GM21576 (cell line): ENCODE measurements at regions not wholly inside any gene's neighbourhood (a gene's known extent, or its start where the extent isn't known, plus 50 kb on each side); places are given as distances from the start of the nearest gene placed in this dataset.
"Not testable (repeated sequence)": the region's sequence is repeated elsewhere in the genome, so short reads cannot be mapped to it uniquely, and the experiment has no call there.

Source experiments
- ATAC-seq: cut with Tn5 transposase; IDR thresholded peaks from one replicate; pipeline ENCODE4 v1.9.1; 2021; ENCODE audit warnings: mild to moderate bottlenecking, moderate library complexity; ENCODE audit not compliant: unreplicated experiment

DNA sequence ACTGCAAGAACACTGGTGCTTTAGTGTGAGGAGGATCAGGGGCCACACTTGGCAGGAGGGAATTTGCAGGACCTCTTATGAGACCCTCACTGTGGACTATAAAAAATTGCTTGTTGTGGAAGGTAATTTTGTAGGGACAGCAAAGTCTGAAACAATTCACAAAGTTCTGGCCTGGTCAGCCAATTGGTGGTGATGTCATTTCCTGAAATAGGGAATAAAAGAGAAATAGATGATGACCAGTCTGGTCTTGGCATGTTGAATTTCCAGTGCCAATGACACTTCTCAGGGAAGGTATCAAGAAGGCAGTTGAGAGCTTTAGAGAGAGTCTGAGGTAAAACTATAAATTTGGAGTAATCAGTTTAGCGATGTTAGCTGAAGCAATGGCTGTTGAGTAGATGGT, 129.3 kb upstream of the LMNTD1 start:
- no peak for ATAC-seq

DNA sequence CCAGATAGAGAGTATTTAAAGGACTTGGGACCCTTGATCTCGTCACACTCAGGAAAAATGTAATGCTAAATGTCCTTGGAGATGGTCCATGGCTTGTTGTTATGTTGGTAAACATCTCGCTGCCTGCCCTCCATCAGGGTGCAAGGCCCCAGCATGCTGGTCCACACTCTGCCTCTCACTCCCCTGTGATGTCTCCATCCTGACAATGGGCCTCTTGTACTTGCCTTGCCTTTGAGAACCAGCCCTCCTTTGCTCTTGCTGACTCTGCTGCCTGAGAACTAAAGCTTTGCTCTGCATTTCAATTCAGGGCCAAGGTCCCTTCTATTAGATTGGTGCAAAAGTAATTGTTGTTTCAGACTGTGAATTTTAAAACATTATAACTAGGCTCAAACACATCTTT, 131.0 kb upstream of the LMNTD1 start:
- ATAC-seq: no peak

DNA sequence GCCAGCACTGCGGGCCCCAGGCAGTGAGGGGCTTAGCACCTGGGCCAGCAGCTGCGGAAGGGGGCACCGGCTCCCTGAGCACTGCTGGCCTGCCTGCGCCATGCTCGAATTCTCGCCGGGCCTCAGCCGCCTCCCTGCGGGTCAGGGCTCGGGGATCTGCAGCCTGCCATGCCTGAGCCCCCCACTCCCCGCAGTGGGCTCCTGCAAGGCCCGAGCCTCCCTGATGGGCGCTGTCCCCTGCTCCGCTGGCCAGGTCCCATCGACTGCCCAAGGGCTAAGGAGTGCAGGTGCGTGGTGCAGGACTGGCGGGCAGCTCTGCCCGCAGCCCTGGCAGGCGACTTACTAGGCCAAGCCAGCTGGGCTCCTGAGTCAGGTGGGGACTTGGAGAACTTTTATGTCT, 133.3 kb upstream of the LMNTD1 start:
- no peak for ATAC-seq

DNA sequence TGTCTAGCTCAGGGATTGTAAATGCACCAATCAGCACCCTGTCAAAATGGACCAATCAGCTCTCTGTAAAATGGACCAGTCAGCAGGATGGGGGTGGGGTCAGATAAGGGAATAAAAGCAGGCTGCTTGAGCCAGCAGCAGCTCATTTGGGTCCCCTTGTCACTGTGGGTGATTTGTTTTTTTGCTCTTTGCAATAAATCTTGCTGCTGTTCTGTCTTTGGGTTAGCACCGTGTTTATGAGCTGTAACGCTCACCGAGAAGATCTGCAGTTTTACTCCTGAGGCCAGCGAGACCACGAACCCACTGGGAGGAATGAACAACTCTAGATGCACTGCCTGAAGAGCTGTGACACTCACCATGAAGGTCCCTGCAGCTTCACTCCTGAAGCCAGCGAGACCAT, 134.1 kb upstream of the LMNTD1 start:
- no peak for ATAC-seq

DNA sequence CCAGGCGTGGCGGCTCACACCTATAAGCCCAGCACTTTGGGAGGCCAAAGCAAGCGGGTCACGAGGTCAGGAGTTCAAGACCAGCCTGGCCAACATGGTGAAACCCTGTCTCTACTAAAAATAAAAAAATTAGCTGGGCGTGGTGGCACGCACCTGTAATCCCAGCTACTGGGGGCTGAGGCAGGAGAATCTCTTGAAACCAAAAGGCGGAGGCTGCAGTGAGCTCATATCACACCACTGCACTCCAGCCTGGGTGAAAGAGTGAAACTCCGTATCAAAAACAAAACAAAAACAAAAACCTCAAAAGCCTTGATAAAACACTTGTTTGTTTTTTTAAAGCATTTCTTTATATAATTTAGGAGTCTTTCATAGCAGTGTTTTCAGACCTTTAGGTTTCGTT, 135.8 kb upstream of the LMNTD1 start:
- not testable (repeated sequence) for ATAC-seq

DNA sequence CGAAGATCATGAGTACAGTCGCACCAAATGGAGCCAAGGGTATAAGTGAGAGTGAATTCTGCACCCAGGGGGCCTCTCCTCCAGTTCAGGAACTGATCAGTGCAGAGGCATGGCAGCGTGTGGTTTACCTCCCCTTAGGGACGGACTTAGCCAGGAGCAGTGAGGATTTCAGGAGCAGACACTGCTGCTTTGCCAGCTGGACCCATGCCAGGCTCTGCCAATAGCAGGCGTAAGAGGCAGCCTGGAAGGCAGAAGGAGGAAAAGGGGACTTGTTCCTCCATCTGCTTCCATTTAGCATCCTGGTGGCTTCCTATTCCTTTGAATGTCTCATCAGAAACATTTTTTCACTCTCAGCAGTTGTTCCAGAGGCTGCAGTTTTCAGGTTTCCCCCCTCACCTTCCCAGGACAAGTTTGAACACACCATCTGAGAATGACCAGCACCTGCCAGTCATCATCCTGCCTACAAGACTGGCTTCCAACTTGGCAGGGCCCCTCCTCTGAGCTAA, 137.0 kb upstream of the LMNTD1 start:
- no peak for ATAC-seq

DNA sequence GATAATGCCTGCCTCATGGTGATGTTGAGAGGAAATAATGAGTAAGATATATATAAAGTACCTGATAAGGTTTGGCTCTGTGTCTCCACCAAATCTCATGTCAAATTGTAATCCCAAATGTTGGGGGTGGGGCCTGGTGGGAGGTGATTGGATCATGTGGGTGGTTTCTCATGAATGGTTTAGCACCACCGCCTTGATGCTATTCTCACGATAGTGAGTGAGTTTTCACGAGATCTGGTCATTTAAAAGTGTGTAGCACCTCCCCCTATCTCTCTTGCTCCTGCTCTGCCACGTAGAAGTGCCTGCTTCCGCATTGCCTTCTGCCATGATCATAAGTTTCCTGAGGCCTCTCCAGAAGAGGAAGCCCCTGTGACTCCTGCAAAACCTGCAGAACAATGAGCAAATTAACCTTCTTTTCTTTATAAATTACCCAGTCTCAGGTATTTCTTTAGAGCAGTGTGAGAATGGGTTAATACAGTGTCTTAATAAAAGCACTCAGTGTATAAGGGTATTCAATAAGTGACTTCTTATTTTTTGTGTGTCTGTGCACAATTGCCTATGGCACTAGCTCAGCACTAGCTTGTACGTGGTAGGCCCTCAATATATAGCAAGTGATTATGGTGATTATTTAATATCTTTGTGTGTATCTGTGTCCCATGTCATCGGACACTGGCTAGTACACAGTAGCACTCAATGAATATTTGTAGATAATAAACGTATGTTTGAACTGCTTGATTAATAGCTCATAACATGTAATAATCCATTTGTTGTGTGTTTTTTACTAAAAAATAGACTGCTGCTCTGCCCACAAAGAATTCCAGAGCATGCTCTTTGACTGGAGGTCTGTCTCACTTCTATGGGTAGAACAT, 138.1 kb upstream of the LMNTD1 start:
- ATAC-seq: no peak

DNA sequence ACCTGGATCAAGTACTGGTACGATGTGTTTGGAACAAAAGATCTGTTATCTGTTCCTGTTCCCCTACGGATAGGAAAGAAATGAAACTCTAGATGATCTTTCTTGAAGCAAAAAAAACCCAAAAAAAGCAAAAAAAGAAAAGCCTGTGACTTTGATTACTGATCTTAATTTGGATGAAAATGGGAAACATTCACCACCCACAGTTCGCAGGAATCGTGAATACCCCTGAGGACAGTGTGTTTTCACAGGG, 138.7 kb upstream of the LMNTD1 start:
- ATAC-seq: no peak

DNA sequence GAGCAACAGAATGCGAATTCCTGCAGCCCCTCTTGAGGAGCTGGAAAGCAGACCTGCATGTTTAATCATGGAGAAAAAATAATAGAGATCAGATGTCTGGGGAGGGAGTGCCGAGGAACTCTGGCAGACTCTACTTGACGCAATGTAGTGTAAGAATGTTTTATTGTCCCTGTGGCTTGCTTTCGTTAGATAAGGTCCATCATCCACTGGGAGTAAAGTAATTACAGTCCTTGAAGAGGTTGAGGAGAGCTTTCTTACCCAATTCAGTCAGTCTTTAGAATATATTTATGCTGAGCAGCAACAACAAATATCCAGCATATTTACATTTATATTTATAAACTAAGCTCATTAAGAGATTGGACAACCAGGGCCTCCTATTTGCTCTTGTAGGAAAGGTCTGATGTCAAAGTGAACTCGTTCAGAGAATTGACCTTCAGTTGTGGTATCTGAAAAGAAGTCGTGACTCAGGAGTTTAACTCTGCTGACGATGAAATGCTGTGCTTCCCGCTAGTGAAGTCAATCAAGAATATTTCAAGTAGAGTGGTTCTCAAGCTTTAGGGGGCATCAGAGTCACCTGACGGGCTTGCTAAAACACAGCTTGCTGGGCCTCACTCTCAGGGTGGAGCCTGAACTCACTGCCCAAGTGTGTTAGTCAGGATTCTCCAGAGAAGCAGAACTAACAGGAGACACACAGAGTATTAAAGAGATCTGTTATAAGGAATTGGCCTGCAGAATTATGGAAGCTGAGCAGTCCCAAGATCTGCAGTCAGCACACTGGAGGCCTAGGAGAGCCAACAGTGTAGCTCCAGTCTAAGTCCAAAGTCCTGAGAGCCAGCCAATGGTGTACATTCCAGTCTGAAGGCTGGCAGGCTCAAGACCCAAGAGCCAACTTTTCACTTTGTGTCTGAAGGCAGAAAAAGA, 139.3 kb upstream of the LMNTD1 start:
- ATAC-seq: no peak

DNA sequence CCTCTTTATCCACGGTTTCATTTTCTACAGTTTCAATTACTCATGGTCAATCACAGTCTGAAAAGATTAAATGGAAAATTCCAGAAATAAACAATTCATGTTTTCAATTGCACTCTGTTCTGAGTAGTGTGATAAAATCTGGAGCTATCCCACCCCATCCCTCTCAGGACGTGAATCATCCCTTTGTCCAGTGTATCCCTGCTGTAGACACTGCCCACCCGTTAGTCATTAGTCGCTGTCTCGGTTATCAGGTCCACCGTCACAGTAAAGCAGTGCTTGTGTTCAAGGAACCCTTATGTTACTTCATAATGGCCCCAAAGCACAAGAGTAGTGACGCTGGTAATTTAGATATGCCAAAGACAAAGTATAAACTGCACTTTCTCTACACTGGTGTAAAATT, 141.0 kb upstream of the LMNTD1 start:
- ATAC-seq: no peak

DNA sequence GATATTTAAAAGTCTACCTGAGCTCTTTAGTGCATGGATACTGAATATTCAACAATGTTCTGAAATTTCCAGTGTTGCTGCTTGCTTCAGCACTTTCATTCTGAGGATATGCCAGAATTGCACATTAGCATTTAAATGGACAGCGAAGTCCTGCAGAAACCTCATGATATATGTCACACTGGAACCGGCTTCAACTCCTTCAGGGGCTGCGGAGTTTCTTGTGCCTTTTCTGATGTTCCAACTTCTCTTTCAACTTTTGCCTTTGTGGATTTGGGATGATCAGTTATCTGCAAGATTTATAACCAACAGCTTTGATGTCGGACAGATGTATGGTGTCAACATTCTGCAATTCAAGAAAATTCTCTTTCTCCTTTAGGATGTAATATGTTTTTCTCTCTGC, 142.5 kb upstream of the LMNTD1 start:
- ATAC-seq: no peak

DNA sequence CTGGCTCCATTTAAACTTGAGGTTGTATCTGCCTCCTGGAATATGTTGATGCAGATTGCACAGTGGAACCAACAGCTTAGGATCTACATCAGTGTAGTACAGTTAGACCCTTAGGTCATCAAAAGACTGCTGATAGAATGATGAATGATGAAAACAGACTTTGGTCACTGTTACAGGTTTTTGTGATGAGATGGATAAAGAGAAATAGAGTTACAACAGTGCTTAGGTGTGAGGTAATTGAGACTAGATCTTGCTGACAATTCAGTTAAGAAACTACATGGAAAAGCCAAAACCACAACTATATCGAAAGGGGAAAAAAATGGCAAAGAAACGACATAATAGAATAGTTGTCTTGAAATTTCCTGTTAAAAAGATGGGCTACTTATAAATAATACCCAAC, 145.7 kb upstream of the LMNTD1 start:
- ATAC-seq: no peak

DNA sequence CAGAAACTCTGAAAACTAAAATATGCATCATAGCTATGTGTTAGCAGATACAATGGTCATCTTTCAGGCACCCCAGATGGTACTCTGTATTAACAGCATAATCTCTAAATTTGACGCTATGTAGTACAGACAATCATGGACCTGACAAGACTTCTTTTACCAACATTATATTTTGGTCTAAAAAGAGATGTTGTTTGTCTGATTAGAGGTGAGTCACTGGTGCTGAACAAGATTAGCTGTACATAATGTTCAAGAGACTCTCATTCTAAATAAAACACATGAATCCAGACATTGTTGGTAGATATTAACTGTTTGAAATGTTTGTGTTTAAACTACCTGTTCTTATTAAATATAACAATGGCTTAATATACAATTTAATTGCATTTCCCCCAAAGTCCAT, 146.4 kb upstream of the LMNTD1 start:
- ATAC-seq: no peak

DNA sequence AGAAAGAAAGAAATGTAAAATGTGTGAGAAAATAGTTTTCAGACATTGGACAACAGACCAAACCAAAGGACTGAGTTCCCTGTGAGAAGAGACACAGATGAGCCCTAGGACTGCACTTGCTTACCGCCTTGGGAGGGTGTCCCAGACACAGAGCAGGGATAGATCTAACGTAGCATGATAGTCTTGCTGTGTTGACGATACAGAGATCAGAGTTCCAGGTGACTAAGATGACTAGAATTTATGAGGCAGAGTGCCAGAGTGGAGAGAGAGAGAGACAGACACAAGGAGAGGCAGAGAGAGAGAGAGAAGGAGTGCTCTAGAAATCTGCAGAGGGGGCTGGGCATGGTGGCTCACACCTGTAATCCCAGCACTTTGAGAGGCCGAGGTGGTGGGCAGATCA, 148.2 kb upstream of the LMNTD1 start:
- ATAC-seq: no peak

DNA sequence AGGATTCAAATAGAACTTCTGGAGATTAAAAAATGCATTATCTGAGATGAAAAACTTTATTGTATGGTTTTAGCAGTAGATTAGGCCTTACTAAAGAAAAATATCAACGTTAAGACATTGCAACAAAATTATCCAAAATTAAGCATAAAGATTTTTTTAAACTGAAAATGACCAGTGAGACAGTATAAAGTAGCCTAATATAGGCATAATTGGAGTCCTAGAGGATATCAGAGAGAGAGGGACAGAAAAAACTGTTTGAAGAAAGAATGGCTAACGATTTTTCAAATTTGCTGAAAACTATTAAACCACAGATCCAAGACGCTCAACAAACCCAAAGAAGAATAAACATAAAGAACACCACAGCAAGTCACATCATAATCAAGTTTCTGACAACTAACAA, 149.5 kb upstream of the LMNTD1 start:
- no peak for ATAC-seq

DNA sequence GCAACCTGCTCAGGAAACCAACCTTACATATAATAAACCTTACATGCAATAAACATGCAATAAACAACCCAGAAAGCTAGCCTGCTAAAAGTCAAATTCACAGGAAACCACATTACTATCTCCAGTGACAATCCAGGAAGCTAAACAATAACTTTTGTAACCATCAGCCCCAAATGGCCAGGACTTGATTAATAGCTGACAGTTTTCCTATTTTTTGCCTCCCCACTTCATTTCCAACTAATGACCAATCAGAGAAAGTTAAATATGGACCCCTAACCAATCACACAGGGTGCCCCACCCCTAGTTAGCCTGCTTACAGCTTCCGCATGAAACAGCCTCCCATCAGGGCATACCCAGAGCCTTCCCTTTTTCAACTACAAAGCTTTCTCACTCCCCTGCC, 152.2 kb upstream of the LMNTD1 start:
- no peak for ATAC-seq

DNA sequence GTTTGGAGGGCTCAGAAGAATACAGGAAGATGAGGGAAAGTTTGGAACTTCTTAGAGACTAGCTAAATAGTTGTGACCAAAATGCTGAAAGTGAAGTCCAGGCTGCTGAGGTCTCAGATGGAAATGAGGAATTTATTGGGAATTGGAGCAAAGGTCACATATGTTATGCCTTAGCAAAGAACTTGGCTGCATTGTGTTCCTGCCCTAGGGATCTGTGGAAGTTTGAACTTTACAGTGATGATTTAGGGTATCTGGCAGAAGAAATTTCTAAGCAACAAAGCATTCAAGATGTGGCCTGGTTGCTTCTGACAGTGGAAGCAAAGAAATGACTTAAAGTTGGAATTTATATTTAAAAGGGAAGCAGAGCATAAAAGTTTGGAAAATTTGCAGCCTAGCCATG, 153.6 kb upstream of the LMNTD1 start:
- ATAC-seq: not testable (repeated sequence)

DNA sequence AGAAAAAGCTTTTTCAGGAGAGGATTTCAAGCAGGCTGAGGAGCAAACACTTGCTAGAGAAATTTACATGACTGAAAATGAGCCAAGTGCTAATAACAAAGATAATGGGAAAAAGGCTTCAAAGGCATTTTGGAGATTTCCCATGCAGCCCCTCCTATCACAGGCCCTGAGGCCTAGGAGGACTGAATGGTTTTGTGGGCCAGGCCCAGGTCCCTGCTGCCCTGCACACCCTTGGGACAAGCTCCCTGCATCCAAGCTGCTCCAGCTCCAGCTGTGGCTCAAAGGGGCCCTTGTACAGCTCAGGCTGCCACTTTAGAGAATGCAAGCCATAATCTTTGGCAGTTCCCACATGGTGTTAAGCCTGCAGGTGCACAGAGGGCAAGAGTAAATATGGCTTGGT, 154.0 kb upstream of the LMNTD1 start:
- no peak for ATAC-seq

DNA sequence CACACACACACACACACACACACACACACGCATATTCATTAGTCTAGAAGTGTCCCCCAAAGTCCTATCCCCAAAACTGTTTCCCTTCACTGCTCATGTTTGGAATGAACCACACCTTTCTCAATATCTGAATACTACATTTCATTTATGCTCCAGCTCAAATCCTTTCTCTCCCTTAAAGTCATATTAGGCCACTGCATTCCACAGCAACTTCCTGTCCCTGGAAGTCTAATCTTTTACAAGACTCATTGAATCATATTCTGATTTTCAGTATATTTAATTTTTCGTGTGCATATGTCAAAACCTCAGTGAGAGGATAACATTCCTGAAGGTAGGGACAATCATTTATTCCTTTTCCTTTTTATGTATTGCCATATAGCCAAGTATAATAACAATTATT, 155.6 kb upstream of the LMNTD1 start:
- ATAC-seq: no peak

DNA sequence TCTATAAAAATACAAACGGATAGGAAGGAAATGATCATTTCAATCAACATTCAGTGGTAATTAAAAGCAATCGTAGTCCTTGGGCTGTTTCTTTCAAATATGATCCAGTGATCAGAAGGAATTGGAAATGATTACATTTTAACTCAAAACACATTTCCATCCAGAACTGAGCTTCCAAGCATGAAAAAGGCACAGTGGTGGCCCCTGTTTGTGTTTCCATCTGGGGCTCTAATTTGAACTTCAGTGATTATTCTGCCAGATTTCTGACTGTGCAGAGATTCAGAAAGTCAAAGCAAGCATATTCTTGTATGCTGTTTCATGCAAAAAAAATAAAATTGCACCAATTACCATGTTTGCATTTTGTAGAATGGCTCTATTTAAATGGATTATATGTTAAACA, 157.0 kb upstream of the LMNTD1 start:
- ATAC-seq: no peak

DNA sequence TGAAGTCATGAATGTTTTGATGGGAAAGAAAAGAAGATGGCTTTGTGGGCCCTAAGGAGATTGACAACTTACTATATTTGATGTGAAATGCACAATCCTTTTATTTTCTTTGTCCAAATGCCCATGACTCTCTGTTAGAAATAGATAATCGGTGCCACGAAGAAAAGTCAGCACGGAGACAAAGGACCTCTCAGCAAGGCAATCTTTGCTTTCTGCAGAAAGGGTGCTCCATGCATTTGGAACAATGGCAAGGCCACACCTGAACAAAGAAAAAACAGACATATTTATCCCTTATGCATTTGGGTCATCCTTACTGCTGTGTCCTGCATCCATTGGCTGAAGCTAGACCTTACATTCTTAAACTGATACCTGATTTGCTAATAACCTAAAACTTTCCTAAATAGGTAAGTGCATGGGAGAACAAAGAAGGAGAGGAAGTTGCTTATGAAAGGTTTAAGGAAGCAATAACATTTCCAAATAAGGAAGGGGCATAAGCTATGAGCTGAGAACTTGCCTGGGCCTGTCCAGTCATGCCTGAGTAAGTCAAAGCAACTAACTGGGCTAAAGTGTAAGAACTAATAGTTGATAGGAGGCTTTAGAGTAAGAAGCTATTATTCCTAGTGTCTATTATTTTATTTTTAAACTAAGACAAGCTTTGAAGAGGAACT, 158.0 kb upstream of the LMNTD1 start:
- not testable (repeated sequence) for ATAC-seq

DNA sequence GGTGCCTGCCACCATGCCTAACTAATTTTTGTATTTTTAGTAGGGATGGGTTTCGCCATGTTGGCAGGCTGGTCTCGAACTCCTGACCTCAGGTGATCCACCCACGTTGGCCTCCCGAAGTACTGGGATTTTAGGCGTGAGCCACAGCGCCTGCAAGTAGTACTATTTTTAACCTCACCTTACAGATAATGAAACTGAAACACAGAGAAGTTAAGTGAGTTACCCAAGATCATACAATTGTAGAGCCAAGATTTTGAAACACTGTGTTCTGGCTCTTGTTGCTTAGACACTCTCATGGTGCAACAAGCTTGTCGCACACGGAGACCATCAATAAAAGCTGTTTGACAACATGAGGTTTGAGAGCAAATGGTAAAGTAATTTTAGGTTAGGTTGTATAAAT, 159.1 kb upstream of the LMNTD1 start:
- ATAC-seq: peak; percentile 50
